HG03565 (cell line): ENCODE measurements at regions not wholly inside any gene's neighbourhood (a gene's known extent, or its start where the extent isn't known, plus 50 kb on each side); places are given as distances from the start of the nearest gene placed in this dataset.

Experiments used
- ATAC-seq: cut with Tn5 transposase; IDR thresholded peaks from one replicate; pipeline ENCODE4 v1.9.1; 2021; ENCODE audit warnings: mild to moderate bottlenecking, moderate library complexity; ENCODE audit not compliant: unreplicated experiment

GRCh38 chr15:96019114-96019513 lies 311.4 kb upstream of the NR2F2 start:
- no peak for ATAC-seq

GRCh38 chr15:96020133-96020532 lies 310.4 kb upstream of the NR2F2 start:
- no peak for ATAC-seq

- no peak for ATAC-seq
Measured at GRCh38 chr15:96020797-96021196, 309.7 kb upstream of the NR2F2 start.

DNA sequence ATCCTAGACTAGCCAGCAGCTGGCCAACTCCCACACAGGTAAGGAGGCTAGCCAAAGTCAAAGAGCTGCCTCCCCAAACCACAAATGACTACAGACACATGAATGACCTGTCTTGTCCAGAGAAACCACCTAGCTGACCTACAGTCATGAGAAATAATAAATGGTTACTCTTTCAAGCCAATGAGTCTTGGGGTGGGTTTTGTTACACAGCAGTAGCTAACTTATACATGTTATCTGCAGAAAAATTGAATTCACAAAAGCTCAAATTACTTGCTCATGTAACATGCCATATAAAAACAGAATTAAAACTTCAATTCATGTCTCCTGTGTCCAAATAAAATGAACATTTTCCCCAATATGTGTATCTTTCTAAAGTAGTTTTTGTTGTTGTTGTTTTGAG lies 307.4 kb upstream of the NR2F2 start:
- no peak for ATAC-seq

GRCh38 chr15:96027501-96027900 lies 303.0 kb upstream of the NR2F2 start:
- no peak for ATAC-seq

DNA sequence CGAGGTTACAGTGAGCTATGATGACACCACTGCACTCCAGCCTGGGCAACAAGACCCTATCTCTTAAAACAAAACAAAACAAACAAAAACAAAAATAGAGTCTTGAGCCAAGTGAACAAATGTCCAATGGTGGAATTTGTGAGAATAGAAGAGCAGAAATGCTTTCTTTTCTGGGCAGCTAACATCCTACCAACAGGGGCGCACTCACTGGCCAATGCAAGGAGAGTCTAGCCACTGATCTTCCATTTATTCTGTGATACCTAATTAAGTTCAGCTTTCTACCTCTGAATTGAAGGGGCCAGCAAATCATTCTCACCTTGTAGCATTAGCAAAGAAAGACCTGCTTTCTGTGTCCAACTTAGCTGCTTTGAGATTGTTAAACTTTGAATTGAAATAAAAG lies 301.9 kb upstream of the NR2F2 start:
- ATAC-seq = no peak

DNA sequence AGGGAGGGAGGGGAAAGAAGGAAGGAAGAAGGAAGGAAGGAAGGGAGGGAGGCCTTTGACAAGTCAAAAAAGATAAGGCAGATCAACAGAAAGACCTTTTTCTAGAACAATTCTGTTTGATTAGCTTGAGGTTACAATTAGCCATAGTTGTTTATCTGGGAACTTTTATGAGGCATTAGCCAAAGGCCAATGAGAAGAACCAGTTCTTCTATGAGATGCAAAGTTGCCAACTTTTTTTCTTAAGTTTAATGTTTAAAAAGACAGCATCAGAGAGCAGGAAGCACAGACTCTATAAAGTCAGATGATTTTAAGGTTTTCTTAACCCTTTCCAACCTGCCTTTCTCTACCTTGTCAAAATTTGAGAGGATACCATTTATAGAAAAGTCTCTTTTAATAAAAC lies 301.3 kb upstream of the NR2F2 start:
- no peak for ATAC-seq

DNA sequence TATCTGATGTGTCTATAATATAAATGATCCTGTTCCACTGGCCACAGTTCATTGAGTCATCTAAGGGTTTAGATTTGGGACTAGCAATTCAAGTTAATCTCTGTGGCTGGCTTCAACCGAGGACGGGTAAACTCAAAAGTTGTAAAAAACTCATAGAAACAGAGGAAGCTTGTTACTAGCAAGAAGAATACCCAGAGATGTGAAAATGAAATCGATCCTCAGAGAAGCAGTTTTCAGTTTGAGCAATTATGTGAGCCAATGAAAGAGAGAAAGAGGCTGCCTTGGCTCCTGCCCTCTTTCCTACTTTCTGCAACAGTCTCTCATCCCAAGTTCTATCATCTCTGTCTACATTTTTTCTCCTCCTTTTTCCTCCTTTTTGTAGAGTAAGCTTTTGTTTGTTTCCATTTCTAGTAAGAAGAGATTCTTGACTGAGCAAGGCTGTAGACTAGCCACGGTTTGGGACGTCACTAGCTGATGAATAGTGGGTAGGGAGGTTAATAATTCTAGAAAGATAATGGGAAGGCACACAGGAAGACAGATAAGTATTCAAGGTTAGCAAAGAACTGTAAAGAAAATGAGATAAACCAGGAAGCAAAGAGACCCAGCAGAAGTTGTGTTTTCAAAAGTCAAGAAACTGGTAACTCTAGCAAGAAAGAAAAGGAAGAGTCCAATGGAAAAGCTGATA lies 298.9 kb upstream of the NR2F2 start:
- ATAC-seq = no peak

- no peak for ATAC-seq
Measured at GRCh38 chr15:96035091-96035490, 295.4 kb upstream of the NR2F2 start.

DNA sequence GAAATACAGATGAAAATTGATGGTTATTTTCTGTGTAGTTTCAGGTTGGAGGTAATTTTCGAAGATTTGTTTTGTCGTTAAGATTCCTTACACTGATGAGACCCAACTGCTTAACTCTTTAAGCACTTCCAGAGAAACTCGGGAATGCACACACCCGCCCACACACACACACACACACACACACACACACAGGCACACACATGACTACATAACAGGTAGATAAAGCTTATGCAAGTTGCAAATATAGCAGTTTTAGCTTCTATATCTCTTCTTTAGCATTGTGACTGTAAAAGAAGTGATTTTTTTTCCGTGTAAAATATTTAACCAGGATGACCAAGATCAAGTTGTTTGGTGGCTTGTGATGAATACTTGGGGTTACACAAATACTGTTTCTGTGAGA lies 294.9 kb upstream of the NR2F2 start:
- no peak for ATAC-seq

GRCh38 chr15:96037584-96037983 lies 292.9 kb upstream of the NR2F2 start:
- ATAC-seq = peak; percentile 77

- ATAC-seq = no peak
Measured at GRCh38 chr15:96038131-96038530, 292.4 kb upstream of the NR2F2 start.

GRCh38 chr15:96038650-96039049 lies 291.9 kb upstream of the NR2F2 start:
- no peak for ATAC-seq

DNA sequence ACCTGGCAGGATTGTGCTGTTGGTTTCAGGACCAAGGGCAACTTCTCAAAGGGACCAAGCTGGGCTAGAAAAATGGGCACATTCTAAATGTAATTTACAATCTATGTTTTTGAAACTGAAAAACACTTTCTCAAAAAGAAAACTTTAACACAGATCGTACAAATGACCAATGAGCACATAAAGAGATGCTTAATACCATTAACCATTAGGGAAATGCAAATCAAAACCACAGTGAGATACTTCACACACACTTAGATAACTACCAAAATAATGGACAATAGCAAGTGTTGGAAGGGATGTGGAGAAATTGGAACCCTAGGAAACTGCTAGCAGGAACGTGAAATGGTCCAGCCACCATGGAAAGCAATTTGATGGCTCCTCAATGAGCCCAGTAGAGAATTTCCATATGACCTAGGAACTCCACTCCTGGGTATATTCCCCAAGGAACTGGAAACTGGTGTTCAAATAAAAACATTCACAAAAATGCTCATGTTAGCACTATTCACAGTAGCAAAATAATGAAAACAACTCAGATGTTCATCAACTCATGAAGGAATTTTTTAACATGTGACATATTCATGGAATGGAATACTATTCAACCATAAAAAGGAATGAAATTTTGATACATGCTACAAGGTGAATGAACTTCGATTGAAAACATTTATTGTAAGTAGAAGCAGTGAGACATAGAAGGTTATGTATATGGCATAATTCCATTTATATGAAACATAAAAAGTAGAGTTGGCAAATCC lies 288.3 kb upstream of the NR2F2 start:
- no peak for ATAC-seq

DNA sequence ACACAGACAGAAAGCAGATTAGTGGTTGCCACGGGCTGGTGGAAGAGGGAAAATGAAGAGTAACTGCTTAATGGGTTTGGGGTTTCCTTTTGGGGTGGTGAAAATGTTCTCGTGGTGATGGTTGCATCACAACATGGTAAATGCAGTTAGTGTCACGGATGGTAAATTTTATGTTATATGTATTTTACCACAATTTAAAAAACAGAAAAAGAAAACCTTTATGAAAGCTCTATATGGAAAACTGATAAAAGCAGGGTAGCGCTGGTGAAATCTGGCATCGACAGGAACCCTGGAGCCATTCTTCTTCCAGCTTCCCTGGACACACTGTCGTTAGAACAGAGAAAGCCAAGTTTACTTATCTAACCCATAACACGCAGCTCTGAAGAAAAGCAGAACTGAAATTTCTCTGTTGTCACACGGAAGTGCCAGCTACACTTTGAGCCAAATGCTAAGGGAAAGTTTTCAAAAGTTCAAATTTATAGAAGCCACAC lies 287.7 kb upstream of the NR2F2 start:
- ATAC-seq = peak; percentile 88

DNA sequence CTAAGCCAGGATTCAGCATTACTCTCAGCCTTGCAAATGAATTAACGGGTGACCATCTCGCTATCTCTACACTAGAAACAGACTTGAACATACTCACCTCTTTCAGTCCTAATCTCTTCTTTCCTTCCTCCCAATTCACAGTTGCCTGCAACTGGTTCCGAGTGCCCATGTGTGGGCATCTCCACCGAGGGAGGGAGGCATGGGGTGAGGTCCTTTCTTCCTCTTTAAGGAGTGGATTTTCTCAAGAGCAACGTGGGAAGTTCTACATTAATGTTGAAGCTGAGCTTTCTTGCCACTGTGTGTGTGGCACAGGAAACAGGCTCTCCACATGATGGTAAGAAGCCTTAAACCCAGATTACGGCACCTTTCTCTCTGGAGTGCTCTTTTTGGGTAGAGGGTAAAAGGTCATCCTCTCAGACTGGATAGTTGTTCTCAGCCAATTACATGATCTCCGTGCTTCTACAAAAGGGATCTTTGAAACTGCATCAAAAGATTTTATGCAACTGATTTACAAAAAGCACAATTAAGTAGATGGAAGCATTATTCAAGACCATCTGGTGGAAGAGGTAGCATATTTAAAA lies 286.8 kb upstream of the NR2F2 start:
- no peak for ATAC-seq

DNA sequence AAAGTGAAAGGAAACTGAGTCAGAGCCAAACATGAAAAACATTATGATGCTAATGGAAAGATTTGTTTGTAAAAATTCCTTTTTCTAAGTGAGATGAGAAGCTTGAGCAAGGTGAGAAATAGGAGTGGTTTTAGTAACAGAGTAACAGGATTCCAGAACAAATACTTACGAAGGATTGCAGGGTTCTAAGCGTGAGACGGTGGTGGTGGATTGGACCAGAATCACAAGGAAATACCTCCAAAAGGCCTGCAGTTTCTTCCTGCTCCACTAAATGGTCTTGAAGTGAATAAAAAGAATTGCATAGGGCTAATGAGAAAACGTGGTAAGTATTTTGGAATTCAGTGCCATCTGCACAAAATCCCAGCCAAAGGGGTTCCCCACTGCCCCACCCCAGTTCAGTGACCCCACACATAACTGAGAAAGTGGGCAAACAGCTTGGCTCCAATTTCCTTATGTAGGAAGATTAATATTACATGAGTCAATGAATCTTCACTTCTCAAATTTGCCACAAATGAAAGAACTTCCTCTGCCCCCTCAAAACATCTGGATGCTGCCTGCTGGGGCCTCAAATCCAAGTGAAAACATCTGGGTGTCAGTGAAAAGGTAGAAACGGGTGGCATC lies 283.8 kb upstream of the NR2F2 start:
- no peak for ATAC-seq

- no peak for ATAC-seq
Measured at GRCh38 chr15:96047255-96047931, 283.1 kb upstream of the NR2F2 start.

DNA sequence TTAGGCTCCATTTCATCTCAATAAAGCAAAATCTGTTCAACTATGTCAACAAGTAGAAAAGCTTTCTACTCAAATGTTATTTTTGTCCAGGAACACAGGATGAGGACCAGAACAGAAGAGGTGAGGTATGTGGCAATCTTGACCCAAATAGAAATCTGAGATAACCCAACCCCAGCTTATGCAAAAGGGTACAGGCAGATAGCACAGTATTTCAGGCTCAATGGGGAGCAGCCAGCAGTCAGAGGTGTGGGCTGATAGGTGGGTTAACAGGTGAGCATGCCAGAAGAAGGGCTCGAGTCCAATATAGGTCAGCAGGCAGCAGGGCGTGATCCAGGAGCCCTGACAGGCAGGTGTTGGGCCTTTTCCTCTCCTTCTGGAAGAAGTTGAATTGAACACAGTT lies 281.2 kb upstream of the NR2F2 start:
- ATAC-seq = no peak

DNA sequence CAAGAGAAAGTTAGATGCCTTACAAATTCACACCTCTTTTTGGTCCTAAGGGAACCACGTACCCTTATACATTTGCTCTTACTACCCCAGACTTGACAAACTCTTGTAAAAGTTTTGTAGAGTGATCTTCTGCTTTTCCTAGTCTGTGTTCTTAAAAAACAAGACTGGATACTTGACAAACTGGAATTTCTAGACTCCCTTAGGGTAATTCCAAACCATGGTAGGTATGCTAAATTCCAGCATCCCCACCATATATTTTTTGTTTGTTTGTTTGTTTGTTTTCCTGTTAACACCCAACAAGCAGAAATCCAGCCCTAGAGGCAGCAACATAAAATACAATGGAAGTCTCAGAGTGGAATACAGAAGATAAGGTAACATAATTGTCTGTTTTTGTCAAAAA lies 280.7 kb upstream of the NR2F2 start:
- no peak for ATAC-seq

- no peak for ATAC-seq
Measured at GRCh38 chr15:96051598-96051997, 278.9 kb upstream of the NR2F2 start.
